ENCODE measurements at regions not wholly inside any gene's neighbourhood (a gene's known extent, or its start where the extent isn't known, plus 50 kb on each side); places are given as distances from the start of the nearest gene placed in this dataset.

GRCh38 chr5:160903076-160903475 is 51.1 kb upstream of the ATP10B start:
- TF ChIP-seq SUZ12 (IDR thresholded peaks at IDR 0.05) (no peak), ARNT (IDR thresholded peaks at IDR 0.05) (no peak), FOXA1 (IDR thresholded peaks at IDR 0.05) (no peak), TARDBP (IDR thresholded peaks at IDR 0.05) (no peak), FOXK2 (IDR thresholded peaks at IDR 0.05) (no peak), HDGF (IDR thresholded peaks at IDR 0.05; ENCODE audit: borderline replicate concordance) (no peak), ZNF384 (IDR thresholded peaks at IDR 0.05) (no peak), NFRKB (IDR thresholded peaks at IDR 0.05) (no peak), SP1 (IDR thresholded peaks at IDR 0.05) (no peak)

Measured in HEK293T (cell line).